GM23338 (cell line): ENCODE measurements at regions not wholly inside any gene's neighbourhood (a gene's known extent, or its start where the extent isn't known, plus 50 kb on each side); places are given as distances from the start of the nearest gene placed in this dataset.

Experiments
- ATAC-seq: fragments of 200-7000 bp; cut with Tn5 transposase; 3 replicates; pipeline ENCODE4 v1.9.1; 2020
- DNase-seq: peaks from one replicate; pipeline ENCODE4 v3.0.0-alpha.2; 2015; ENCODE audit warnings: low spot score
- H2AFZ ChIP-seq: fragments of 200-600 bp; sonication (generic); 2 replicates; pipeline ENCODE4 v1.8.0; 2016; ENCODE audit warnings: antibody characterized with exemption, mild to moderate bottlenecking, moderate library complexity
- H3F3A ChIP-seq: fragments of 200-600 bp; sonication (generic); replicated peaks from 2 replicates; pipeline ENCODE4 v1.8.0; 2017; ENCODE audit warnings: antibody characterized with exemption, mixed run types, low read depth
- H3K27ac ChIP-seq: fragments of 200-600 bp; sonication (generic); 2 replicates; pipeline ENCODE4 v1.6.1; 2016; ENCODE audit warnings: low read depth
- H3K27me3 ChIP-seq: fragments of 200-600 bp; sonication (generic); 2 replicates; pipeline ENCODE4 v1.8.0; 2016; ENCODE audit warnings: mild to moderate bottlenecking, mixed run types, moderate library complexity; ENCODE audit not compliant: insufficient read depth
- H3K36me3 ChIP-seq: fragments of 200-600 bp; sonication (generic); 2 replicates; pipeline ENCODE4 v1.8.0; 2016; ENCODE audit warnings: mild to moderate bottlenecking; ENCODE audit not compliant: insufficient read depth
- H3K4me1 ChIP-seq: fragments of 200-600 bp; sonication (generic); 2 replicates; pipeline ENCODE4 v1.8.0; 2016; ENCODE audit warnings: mild to moderate bottlenecking, moderate library complexity; ENCODE audit not compliant: insufficient read depth
- H3K4me2 ChIP-seq: fragments of 200-600 bp; sonication (generic); 2 replicates; pipeline ENCODE4 v1.7.1; 2017; ENCODE audit warnings: mixed run types
- H3K4me3 ChIP-seq: fragments of 200-600 bp; sonication (generic); 2 replicates; pipeline ENCODE4 v1.6.1; 2016; ENCODE audit warnings: mixed run types
- H3K79me2 ChIP-seq: fragments of 200-600 bp; sonication (generic); replicated peaks from 2 replicates; pipeline ENCODE4 v1.8.0; 2017; ENCODE audit warnings: mild to moderate bottlenecking; ENCODE audit not compliant: insufficient read depth
- H3K9me2 ChIP-seq: fragments of 200-600 bp; sonication (generic); 2 replicates; pipeline ENCODE4 v1.8.0; 2017; ENCODE audit not compliant: insufficient read depth
- H4K20me1 ChIP-seq: fragments of 200-600 bp; sonication (generic); replicated peaks from 2 replicates; pipeline ENCODE4 v1.8.0; 2017; ENCODE audit warnings: mild to moderate bottlenecking; ENCODE audit not compliant: insufficient read depth
- H3K27ac Mint-ChIP-seq: 2 replicates; pipeline ENCODE4 v1.8.0; 2020; ENCODE audit warnings: inconsistent platforms, mild to moderate bottlenecking, moderate library complexity, mixed read lengths
- H3K27me3 Mint-ChIP-seq: 3 replicates; pipeline ENCODE4 v1.8.0; 2022; ENCODE audit warnings: low read depth, mild to moderate bottlenecking, moderate library complexity, mixed read lengths, inconsistent platforms; ENCODE audit not compliant: insufficient read depth, poor library complexity
- H3K36me3 Mint-ChIP-seq: 3 replicates; pipeline ENCODE4 v1.8.0; 2021; ENCODE audit warnings: low read depth, mild to moderate bottlenecking, inconsistent platforms, moderate library complexity, mixed read lengths
- H3K4me1 Mint-ChIP-seq: 3 replicates; pipeline ENCODE4 v1.8.0; 2020; ENCODE audit warnings: mild to moderate bottlenecking, inconsistent platforms, mixed read lengths
- H3K4me3 Mint-ChIP-seq: 3 replicates; pipeline ENCODE4 v1.8.0; 2021; ENCODE audit warnings: moderate library complexity, mild to moderate bottlenecking, inconsistent platforms, mixed read lengths
- H3K9me3 Mint-ChIP-seq: 3 replicates; pipeline ENCODE4 v1.8.0; 2020; ENCODE audit warnings: moderate library complexity, mild to moderate bottlenecking, inconsistent platforms, mixed read lengths
- CTCF ChIP-seq, 2 experiments: fragments of 200-600 bp in 1 of 2; sonication (generic) in 1 of 2; conservative IDR thresholded peaks; 2 replicates each; pipeline versions ENCODE4 v1.5.1 to v1.6.1; 2016 to 2017; ENCODE audit warnings: antibody characterized with exemption in 2 of 2, low read depth in 2 of 2, mild to moderate bottlenecking in 2 of 2, moderate library complexity in 1 of 2
- ETS1 ChIP-seq: IDR thresholded peaks from 2 replicates; pipeline ENCODE4 v1.6.1; 2016; ENCODE audit warnings: antibody characterized with exemption
- EZH2 ChIP-seq: fragments of 200-600 bp; sonication (generic); IDR thresholded peaks from one replicate; pipeline ENCODE4 v1.8.0; 2017; ENCODE audit warnings: antibody characterized with exemption, mild to moderate bottlenecking, low read depth; ENCODE audit not compliant: unreplicated experiment
- EZH2phosphoT487 ChIP-seq: fragments of 200-600 bp; sonication (generic); IDR thresholded peaks from one replicate; pipeline ENCODE4 v1.8.1; 2018; ENCODE audit warnings: antibody characterized with exemption; ENCODE audit not compliant: unreplicated experiment
- JUNB ChIP-seq: IDR thresholded peaks from one replicate; pipeline ENCODE4 v1.6.1; 2016; ENCODE audit warnings: antibody characterized with exemption; ENCODE audit not compliant: unreplicated experiment
- POLR2AphosphoS5 ChIP-seq: IDR thresholded peaks from 2 replicates; pipeline ENCODE4 v1.6.1; 2016; ENCODE audit warnings: antibody characterized with exemption, low read depth
- REST ChIP-seq: IDR thresholded peaks from one replicate; pipeline ENCODE4 v1.6.1; 2018; ENCODE audit warnings: antibody characterized with exemption; ENCODE audit not compliant: unreplicated experiment
- ZNF331 ChIP-seq: fragments of 250-450 bp; sonication (Bioruptor Pico); IDR thresholded peaks from 2 replicates; pipeline ENCODE4 v1.5.0; 2020; ENCODE audit warnings: low read depth, mild to moderate bottlenecking, moderate library complexity
- ZNF462 ChIP-seq: fragments of 250-450 bp; sonication (Bioruptor Pico); IDR thresholded peaks from 2 replicates; pipeline ENCODE4 v1.5.0; 2020; ENCODE audit warnings: mild to moderate bottlenecking, moderate library complexity

GRCh38 chr13:97120976-97121375 is 101.2 kb upstream of the MBNL2 start:
- Mint-ChIP-seq H3K4me1 (peaks cover 25% of the 10 kb centered on the region), H3K27me3 (peaks cover 2% of the 10 kb centered on the region), H3K4me3 (no peak overlapping the region), H3K36me3 (no peaks in the 10 kb centered on the region), H3K27ac (no peak overlapping the region), H3K9me3 (0 out of 3 replicates have a peak, but pooled peaks cover 3% of the 10 kb centered on the region)
- Histone ChIP-seq H3K36me3 (no peaks in the 10 kb centered on the region), H3K79me2 (no peaks in the 10 kb centered on the region), H3K4me2 (no peak overlapping the region), H4K20me1 (no peaks in the 10 kb centered on the region), H3K27ac (no peak overlapping the region), H3F3A (no peaks in the 10 kb centered on the region), H3K9me2 (peaks cover 12% of the 10 kb centered on the region), H3K27me3 (no peaks in the 10 kb centered on the region), H2AFZ (no peak overlapping the region), H3K4me3 (no peak overlapping the region), H3K4me1 (peaks cover 11% of the 10 kb centered on the region)
- ATAC-seq, result no peak
- TF ChIP-seq REST, result no peak
- TF ChIP-seq POLR2AphosphoS5, result no peak
- no peak for TF ChIP-seq ETS1
- TF ChIP-seq CTCF (conservative IDR thresholded peaks at IDR 0.05; ENCODE audit: low read depth in 2 of 2), result no peak
- TF ChIP-seq EZH2phosphoT487, result no peak
- TF ChIP-seq ZNF462 (CRISPR knock-in tag), result no peak
- no peak for TF ChIP-seq JUNB
- no peak for TF ChIP-seq ZNF331 (CRISPR knock-in tag)
- TF ChIP-seq EZH2, result no peak
- DNase-seq, result no peak
